HG03575 (cell line): ENCODE measurements at regions not wholly inside any gene's neighbourhood (a gene's known extent, or its start where the extent isn't known, plus 50 kb on each side); places are given as distances from the start of the nearest gene placed in this dataset.
"Not testable (repeated sequence)": the region's sequence is repeated elsewhere in the genome, so short reads cannot be mapped to it uniquely, and the experiment has no call there.

Experiments used
- ATAC-seq: cut with Tn5 transposase; IDR thresholded peaks from one replicate; pipeline ENCODE4 v1.9.1; 2021; ENCODE audit not compliant: unreplicated experiment, insufficient number of reproducible peaks, low FRiP score; ENCODE audit errors: extremely low read depth

DNA sequence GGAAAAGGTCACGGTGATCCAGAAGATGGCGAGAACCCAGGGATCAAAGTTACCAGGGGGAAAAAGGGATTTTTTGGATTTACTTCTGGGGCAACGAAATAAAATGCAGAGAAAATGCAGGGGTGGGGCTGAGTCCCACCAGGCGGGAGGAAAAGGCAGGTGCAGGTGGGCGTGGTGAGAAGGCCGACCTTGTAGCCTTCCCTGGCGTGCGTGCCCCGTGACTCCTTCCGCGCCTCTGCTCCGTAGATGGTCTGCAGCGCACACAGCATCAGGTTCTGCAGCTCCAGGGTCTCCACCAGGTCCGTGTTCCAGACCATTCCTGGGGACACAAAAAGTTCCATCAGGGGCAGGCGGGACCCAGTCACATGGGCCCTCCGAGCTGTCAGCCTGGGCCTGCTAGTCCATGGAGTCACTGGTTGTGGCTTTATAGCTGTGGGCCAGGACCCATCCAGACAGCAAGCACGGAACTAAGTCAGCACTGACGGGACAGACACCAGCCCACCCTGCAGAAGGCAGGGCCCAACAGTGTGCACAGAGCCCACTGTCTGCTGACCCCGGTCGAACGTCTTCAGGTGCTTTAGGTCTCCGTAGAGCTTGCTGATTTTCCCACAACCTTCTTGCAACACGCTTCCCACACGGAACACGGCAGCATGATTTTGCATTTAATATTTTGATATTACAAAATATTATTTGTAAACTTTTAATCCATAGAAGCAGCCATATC lies 52.4 kb upstream of the LPCAT1 start:
- ATAC-seq = not testable (repeated sequence)

DNA sequence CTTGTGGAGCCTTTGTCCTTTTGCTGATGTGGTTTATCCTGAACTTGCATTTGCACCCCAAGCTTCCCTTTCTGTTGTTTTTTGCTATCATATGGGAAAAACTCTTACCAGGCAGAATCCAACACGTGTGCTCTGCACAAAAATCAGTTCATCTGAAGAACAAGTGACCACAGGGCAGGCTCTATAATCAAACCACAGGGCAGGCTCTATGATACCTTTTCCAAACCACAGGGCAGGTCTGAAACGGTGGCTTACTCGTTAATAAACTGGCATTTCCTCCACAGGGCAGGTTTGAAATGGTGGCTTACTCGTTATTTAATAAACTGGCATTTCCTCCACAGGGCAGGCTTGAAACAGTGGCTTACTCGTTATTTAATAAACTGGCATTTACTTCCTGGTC lies 51.7 kb upstream of the LPCAT1 start:
- not testable (repeated sequence) for ATAC-seq

DNA sequence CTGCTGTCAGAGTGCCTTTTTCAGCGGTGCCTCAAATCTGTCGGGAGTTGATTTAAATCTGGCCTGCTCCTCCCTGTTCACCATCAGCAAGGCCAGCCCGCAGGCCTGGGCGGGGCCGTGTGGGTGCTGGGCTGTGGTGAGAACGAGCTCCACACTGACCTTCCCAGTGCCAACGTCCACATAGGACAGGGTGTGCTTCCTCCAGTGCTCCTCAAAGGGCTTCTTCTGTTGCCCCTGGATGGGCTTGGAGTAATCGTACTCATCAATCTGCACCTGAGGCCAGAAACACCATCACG lies 50.2 kb upstream of the LPCAT1 start:
- ATAC-seq = not testable (repeated sequence)

DNA sequence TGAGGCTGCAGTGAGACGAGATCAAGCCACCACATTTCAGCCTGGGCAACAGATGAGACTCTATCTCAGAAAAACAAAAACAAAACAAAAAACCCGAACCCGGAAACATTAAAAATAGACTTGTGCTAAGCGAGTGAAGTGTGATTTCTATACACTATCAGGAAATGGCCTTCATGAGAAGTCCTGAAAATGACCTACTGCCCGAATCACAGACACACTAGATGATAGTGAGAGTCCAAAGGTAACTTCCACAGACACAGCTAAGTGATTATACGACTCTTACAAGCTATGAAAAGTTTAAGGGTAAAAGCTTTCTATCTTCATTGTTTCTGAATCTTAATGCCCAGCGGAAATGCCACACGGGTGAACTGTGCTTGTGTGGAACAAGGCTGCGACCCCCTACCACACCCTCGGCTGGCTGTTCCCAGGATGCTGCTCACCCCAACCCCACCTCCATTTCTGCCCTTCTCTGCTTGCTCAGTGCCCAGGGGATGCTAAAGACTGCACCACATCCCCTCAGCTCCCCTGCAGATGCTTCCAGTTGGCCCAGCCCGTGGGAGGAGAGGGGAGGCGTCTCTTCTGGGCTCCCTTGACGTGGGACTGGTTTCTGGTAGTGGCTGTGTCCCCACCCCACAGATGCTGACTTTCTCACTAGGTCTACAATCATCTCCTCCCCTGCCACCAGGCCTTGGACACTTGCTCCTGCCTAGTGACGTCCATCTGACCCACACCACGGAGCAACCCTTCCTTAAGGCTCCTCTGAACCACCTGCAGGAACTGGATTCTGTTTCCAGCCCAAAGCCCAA lies 49.7 kb upstream of the LPCAT1 start:
- ATAC-seq = not testable (repeated sequence)
